HG02852 (cell line): ENCODE measurements at regions not wholly inside any gene's neighbourhood (a gene's known extent, or its start where the extent isn't known, plus 50 kb on each side); places are given as distances from the start of the nearest gene placed in this dataset.
"Not testable (repeated sequence)": the region's sequence is repeated elsewhere in the genome, so short reads cannot be mapped to it uniquely, and the experiment has no call there.

Source experiments
- ATAC-seq: cut with Tn5 transposase; IDR thresholded peaks from one replicate; pipeline ENCODE4 v1.9.1; 2021; ENCODE audit warnings: mild to moderate bottlenecking, moderate library complexity; ENCODE audit not compliant: unreplicated experiment

GRCh38 chr3:153885359-153885758, 235.8 kb upstream of the ARHGEF26 start:
- no peak for ATAC-seq

- ATAC-seq, result no peak
These were observed 231.3 kb upstream of the ARHGEF26 start for GRCh38 chr3:153889905-153890334.

DNA sequence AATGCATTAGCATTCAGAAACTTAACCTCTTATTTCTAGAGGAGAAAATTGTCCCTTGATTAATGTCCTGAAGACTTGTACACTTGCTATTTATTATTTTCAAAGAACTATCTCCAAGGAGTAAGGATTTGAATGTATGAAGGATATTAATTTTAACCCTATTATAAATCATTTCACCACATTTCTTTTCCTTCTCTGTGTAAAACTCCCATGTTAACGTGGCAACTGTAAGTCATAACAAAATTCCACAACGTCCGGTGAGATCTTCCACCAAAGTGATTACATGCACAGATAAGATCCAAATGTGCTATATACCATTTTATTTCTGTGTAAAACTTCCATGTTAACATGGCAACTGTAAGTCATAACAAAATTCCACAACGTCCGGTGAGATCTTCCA, 229.1 kb upstream of the ARHGEF26 start:
- ATAC-seq, result no peak

GRCh38 chr3:153894857-153895256, 226.3 kb upstream of the ARHGEF26 start:
- ATAC-seq, result no peak

DNA sequence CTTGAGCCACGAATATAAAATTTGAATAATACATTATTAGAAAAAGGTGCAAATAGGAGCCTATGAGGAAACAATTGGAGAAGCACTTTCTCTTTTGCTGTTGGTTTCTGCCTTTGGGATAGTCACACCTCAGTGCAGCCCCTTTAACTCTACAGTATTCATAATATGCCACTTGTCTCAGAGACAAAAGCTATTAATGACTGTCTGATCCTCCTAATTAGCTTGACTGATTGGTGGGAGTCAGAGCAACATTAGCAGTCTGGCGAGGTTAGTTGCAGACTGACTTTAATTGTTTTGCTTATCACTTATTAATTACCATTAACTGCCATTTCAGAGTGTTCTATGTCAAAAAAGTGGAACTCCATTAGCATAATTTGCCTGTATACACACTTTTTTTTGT, 225.0 kb upstream of the ARHGEF26 start:
- no peak for ATAC-seq

DNA sequence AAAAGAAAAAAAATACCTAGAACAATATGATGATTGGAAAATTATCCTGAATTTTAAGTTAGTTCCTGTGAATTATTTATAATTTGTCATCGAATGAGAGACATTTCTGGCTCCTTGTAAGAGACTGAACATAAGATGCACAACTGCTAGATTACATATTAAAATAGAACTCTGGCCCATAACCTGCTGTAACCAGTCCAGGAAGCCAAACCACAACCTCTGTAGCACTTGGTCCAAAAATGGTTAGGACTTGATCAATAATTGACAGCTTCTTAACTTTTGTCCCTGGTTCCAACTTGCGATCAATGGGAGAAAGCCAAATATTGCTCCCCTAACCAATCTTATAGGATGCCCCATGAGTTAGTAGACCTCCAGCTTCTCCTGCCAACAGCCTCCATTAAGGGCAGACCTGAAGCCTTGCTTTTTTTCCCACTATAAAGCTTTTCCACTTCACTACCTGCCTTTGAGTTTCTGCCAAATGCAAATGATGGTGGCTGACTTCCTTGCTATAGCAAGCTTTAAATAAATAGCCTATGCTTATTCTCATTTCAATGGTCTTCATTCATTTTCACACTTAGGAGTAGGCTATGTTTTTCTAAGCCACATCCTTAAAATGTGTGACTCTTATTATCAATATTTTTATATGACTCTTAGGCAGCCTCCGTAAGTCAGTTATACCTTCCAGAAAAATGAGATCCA, 224.0 kb upstream of the ARHGEF26 start:
- ATAC-seq, result peak; percentile 50

DNA sequence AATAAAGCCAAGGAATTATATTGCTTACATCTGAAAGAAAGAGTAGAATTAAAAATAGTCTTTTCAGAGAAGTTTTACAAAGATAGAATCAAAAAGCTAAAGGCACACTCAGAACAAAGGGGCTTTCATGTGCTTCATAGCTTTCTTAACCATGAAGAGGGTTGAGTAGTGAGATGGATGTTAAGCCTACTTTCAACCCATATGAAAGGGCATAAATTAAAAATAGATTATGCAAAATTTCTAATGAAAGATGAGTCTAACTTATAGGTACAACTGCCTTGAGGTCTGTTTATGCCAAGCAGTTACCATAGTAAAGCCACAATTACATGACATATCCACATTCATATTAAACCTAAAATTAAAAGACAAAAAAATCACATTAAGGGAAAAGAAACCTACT, 223.3 kb upstream of the ARHGEF26 start:
- peak; percentile 79 for ATAC-seq

- no peak for ATAC-seq
These were observed 220.0 kb upstream of the ARHGEF26 start for GRCh38 chr3:153901152-153901551.

- no peak for ATAC-seq
These were observed 219.2 kb upstream of the ARHGEF26 start for GRCh38 chr3:153901991-153902390.

GRCh38 chr3:153903430-153903829, 217.8 kb upstream of the ARHGEF26 start:
- peak; percentile 62 for ATAC-seq

DNA sequence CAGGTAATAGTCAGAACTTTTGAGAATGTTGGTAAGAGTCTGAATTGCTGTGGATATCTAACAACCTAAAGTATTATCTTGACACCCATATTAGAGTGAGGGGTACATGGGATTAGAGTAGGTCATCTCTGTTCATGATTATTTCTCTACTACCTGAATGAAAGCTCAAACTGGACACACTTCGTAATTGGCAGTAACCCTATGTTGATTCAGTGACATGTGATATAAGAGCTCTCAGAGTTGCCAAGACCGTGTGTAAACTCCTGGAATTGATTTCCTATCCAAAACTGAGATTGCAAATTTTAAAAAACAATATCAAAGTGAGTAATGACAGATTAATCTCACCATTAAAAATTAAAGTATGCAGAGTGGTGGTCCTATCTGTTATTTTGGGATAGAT, 214.8 kb upstream of the ARHGEF26 start:
- no peak for ATAC-seq

DNA sequence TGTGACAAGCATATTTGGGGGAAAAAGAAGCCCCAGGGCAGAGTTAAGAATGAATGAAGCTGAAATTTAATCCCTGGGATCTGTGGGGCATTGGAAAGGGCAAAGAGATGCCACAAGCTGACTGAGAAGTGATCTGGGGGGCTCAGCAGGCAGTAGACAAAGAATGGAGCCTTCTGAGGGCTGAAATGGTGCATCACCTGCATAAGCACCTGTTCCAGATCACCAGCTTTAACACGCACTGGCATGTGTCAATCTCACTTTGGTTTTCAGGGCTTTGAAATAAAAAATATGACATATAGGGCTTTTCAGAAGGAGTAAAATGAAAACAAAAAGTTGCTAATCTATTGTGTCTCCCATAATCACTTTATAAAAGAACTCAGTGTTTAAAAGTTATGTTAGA, 210.8 kb upstream of the ARHGEF26 start:
- no peak for ATAC-seq

DNA sequence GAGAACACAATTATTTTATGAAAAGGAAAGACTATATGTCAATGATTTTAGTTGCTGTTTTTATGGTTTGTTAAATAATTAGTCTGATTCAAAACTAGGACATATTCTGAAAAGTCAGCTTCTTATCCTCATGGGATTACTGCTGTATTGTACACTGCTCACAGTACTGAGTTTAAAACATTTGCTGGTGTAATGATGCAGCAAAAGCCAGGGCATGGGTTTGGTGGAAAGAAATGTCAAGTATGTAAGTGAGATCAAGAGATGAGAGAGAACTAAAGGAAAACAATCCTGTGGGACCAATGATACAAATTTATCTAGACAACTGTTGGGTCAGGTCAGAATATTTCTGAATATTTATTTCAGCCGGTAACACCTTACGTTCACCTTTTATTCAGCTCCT, 210.1 kb upstream of the ARHGEF26 start:
- ATAC-seq, result no peak

DNA sequence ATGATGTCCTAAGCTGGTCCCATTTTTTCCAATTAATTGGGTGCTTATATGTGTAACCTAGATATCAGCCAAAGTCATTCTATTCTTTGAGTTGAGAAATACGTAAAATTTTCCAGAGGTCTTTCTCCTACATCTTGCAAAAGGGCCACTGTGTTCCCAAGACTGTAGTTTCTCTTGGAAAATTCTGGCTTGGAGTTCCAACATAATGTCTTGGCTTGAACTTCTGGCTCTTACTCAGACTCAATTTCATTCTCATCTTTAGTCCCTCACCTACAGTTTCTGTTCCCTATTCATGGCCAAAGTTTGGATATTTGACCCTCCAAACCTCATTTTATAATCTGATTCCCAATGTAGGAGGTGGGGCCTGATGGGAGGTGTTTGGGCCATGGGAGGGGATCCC, 201.4 kb upstream of the ARHGEF26 start:
- ATAC-seq, result no peak

DNA sequence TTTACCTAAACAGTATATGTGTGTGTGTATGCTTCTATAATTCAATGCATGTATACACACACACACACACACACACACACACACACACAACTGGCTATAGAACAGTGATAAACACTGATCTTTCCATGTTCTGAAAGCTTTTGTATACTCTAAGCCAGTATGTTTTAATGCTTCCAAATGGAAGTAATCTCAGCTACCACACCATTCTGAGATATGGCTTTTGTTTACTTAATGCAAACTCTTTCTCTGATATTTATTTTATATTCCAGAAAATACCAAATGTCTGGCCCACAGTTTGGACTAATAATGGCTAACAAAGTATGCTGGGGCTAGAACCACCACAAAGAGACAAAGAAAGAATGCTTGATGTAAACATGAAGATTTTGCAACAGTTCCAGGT, 199.4 kb upstream of the ARHGEF26 start:
- no peak for ATAC-seq

DNA sequence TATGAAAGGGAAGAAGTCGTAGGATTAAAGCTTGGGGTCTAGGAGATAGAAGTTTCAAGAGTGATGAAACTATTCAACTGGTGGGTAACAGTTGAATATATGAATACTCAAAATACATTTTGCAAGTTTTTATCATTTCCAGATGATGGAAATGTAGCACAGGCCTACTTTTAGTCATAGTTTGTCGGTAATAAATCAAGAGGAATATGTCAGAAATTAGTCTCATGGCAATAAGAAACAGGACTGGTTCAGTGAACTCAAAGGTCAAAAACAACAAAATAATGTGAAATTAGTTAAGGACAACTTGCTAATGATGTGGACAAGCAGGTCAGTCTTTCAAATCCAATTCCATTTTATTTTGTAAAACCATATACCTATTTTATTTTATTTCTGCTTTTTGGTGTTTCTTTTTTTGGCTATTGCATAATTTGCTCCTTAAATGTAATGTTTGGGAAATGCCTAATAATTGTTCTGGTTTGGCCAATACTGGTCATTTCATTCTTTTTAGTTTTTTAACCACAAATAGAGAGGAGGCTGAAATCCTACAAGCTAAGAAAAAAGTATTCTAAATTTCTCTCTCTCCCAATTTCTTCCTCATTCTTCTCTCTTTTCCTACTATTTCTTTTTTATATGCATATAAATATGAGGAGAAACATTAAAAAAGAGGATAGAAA, 195.2 kb upstream of the ARHGEF26 start:
- no peak for ATAC-seq

GRCh38 chr3:153927107-153927506, 194.1 kb upstream of the ARHGEF26 start:
- ATAC-seq, result no peak

DNA sequence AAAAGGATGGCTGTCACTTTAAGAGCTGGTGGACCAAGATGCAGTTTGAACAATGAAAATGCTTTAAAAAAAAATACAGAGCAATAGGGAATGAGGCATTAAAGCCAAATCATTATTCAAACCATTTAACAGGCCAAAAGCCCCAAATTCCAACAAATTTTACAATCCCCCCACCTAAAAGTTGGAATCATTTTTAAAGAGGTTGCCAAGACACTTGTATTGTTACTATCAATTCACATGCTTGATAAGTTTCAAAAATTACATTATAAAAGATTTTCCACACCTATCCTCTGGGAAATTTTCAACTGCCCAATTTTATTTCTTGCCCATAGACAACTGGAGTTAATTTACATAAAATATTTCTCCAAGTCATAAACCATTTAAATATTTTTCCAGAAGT, 192.3 kb upstream of the ARHGEF26 start:
- ATAC-seq, result no peak

- ATAC-seq, result not testable (repeated sequence)
These were observed 187.7 kb upstream of the ARHGEF26 start for GRCh38 chr3:153933481-153933880.

DNA sequence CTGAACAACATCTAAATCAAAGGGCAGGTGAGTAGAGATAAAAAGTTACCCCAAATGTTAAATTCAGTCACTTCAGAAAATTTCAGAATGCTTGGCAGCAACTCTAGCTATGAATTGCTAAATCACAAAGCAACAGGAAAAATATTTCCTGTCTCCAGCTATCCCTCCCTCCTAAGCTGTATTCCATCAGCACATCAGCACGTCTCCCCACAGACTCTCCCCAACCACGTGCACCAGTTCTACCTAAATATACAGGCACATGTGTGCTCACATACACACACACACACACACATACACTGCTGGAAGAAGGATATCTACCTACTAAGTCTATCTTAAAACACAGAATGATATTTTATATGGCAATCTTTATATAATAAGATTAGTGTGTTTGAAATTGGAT, 177.1 kb upstream of the ARHGEF26 start:
- ATAC-seq, result no peak

GRCh38 chr3:153951276-153951675, 169.9 kb upstream of the ARHGEF26 start:
- ATAC-seq, result no peak

DNA sequence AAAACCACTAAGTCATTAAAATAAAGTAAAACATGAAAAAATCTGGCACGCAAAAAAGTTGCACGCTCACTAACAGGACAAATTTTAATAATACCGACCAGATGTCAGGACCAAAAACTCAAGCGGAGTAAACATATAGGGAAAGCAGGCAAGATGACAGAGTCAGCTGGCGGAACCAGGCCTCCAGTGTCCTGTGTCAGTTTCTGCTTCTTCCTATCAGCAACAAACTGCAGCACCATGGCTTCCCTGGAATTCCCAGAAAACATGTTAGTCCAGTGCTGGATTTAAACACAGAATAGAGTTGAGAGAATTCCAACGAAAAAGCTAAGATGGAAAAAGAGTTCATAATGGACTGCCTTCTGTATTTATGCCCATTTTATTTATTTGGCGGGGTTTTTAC, 169.1 kb upstream of the ARHGEF26 start:
- ATAC-seq, result no peak

DNA sequence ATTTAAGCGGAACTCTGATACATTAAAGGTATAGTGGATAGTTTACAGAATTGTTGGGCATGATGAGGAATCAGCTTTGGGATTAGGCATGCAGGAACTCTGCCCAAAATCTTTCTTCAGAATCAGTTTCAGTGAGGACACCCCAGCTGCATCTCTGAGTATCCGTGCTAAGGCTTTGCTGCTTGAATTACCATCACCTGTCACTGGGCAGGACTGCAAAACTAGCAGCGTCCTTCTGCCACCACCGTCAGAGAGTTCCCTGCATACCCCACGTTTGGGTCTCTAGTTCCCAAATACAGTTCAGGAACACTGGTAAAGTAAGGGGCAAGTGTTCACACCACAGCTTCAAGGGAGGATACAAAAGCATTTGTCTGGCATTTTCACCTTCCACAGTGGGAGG, 164.6 kb upstream of the ARHGEF26 start:
- no peak for ATAC-seq
